ENCODE measurements at regions not wholly inside any gene's neighbourhood (a gene's known extent, or its start where the extent isn't known, plus 50 kb on each side); places are given as distances from the start of the nearest gene placed in this dataset.
"Not testable (repeated sequence)": the region's sequence is repeated elsewhere in the genome, so short reads cannot be mapped to it uniquely, and the experiment has no call there.

- Mint-ChIP-seq H3K36me3 (ENCODE audit: low read depth) (no peaks in the 10 kb centered on the region), H3K27me3 (peaks cover 14% of the 10 kb centered on the region), H3K4me3 (no peak overlapping the region), H3K4me1 (peaks cover 9% of the 10 kb centered on the region), H3K9me3 (no peaks in the 10 kb centered on the region), H3K27ac (no peak overlapping the region)
- intact Hi-C loops (cut with micrococcal nuclease) = no loop called here
- no peak for DNase-seq
These were observed 266.1 kb downstream of the ADGRD1 start for GRCh38 chr12:131219670-131220330.

- peaks cover 9% of the 10 kb centered on the region for H3K4me1 Mint-ChIP-seq
- peaks cover 14% of the 10 kb centered on the region for H3K27me3 Mint-ChIP-seq
- intact Hi-C loops (cut with micrococcal nuclease) = no loop called here
- no peaks in the 10 kb centered on the region for H3K9me3 Mint-ChIP-seq
- H3K36me3 Mint-ChIP-seq (ENCODE audit: low read depth) = no peaks in the 10 kb centered on the region
- no peak for DNase-seq
- no peak overlapping the region for H3K4me3 Mint-ChIP-seq
- H3K27ac Mint-ChIP-seq = no peak overlapping the region
These were observed 266.6 kb downstream of the ADGRD1 start for GRCh38 chr12:131220331-131220685.

GRCh38 chr12:131221061-131221956 lies 267.6 kb downstream of the ADGRD1 start:
- Mint-ChIP-seq H3K9me3 (no peaks in the 10 kb centered on the region), H3K4me3 (no peak overlapping the region), H3K4me1 (peaks cover 9% of the 10 kb centered on the region), H3K27me3 (peaks cover 14% of the 10 kb centered on the region), H3K27ac (no peak overlapping the region), H3K36me3 (ENCODE audit: low read depth) (no peaks in the 10 kb centered on the region)
- DNase-seq = no peak
- intact Hi-C loops (cut with micrococcal nuclease) = no loop called here

GRCh38 chr12:131221957-131222328 lies 268.2 kb downstream of the ADGRD1 start:
- Mint-ChIP-seq H3K27ac (no peak overlapping the region), H3K4me1 (peaks cover 8% of the 10 kb centered on the region), H3K27me3 (peaks cover 14% of the 10 kb centered on the region), H3K4me3 (no peak overlapping the region), H3K9me3 (no peaks in the 10 kb centered on the region), H3K36me3 (ENCODE audit: low read depth) (no peaks in the 10 kb centered on the region)
- intact Hi-C loops (cut with micrococcal nuclease) = no loop called here
- DNase-seq = no peak

GRCh38 chr12:131222329-131223139 lies 268.8 kb downstream of the ADGRD1 start:
- Mint-ChIP-seq H3K27me3 (peaks cover 8% of the 10 kb centered on the region), H3K9me3 (no peaks in the 10 kb centered on the region), H3K4me3 (no peak overlapping the region), H3K36me3 (ENCODE audit: low read depth) (no peaks in the 10 kb centered on the region), H3K27ac (no peak overlapping the region), H3K4me1 (peaks cover 6% of the 10 kb centered on the region)
- DNase-seq = peak; percentile 62
- intact Hi-C loops (cut with micrococcal nuclease) = no loop called here

GRCh38 chr12:131223171-131223761 lies 269.6 kb downstream of the ADGRD1 start:
- intact Hi-C loops (cut with micrococcal nuclease) = no loop called here
- DNase-seq = no peak
- Mint-ChIP-seq H3K4me1 (peaks cover 6% of the 10 kb centered on the region), H3K27ac (no peak overlapping the region), H3K4me3 (no peak overlapping the region), H3K27me3 (peaks cover 4% of the 10 kb centered on the region), H3K9me3 (no peaks in the 10 kb centered on the region), H3K36me3 (ENCODE audit: low read depth) (no peaks in the 10 kb centered on the region)

- peaks cover 3% of the 10 kb centered on the region for H3K27me3 Mint-ChIP-seq
- no peak for DNase-seq
- H3K4me1 Mint-ChIP-seq = peaks cover 6% of the 10 kb centered on the region
- intact Hi-C loops (cut with micrococcal nuclease) = no loop called here
- no peaks in the 10 kb centered on the region for H3K9me3 Mint-ChIP-seq
- H3K4me3 Mint-ChIP-seq = no peak overlapping the region
- H3K36me3 Mint-ChIP-seq (ENCODE audit: low read depth) = no peaks in the 10 kb centered on the region
- no peak overlapping the region for H3K27ac Mint-ChIP-seq
These were observed 270.1 kb downstream of the ADGRD1 start for GRCh38 chr12:131223791-131224225.

GRCh38 chr12:131224226-131225065 lies 270.7 kb downstream of the ADGRD1 start:
- DNase-seq; H3K9me3 Mint-ChIP-seq; H3K27ac Mint-ChIP-seq; H3K4me3 Mint-ChIP-seq; H3K4me1 Mint-ChIP-seq; H3K27me3 Mint-ChIP-seq; H3K36me3 Mint-ChIP-seq (ENCODE audit: low read depth); intact Hi-C loops (cut with micrococcal nuclease): not testable (repeated sequence)

GRCh38 chr12:131225066-131225380 lies 271.3 kb downstream of the ADGRD1 start:
- DNase-seq; intact Hi-C loops (cut with micrococcal nuclease); H3K4me3 Mint-ChIP-seq; H3K27ac Mint-ChIP-seq; H3K27me3 Mint-ChIP-seq; H3K36me3 Mint-ChIP-seq (ENCODE audit: low read depth); H3K9me3 Mint-ChIP-seq; H3K4me1 Mint-ChIP-seq: not testable (repeated sequence)

GRCh38 chr12:131226345-131227265 lies 272.9 kb downstream of the ADGRD1 start:
- H3K4me3 Mint-ChIP-seq = no peak overlapping the region
- H3K4me1 Mint-ChIP-seq = peaks cover 8% of the 10 kb centered on the region
- no peaks in the 10 kb centered on the region for H3K9me3 Mint-ChIP-seq
- intact Hi-C loops (cut with micrococcal nuclease) = no loop called here
- no peak for DNase-seq
- H3K27me3 Mint-ChIP-seq = peaks cover 3% of the 10 kb centered on the region
- no peak overlapping the region for H3K27ac Mint-ChIP-seq
- H3K36me3 Mint-ChIP-seq (ENCODE audit: low read depth) = no peaks in the 10 kb centered on the region

GRCh38 chr12:131227641-131228040 lies 273.9 kb downstream of the ADGRD1 start:
- H3K27ac Mint-ChIP-seq; H3K4me1 Mint-ChIP-seq; DNase-seq; H3K9me3 Mint-ChIP-seq; H3K36me3 Mint-ChIP-seq (ENCODE audit: low read depth); H3K27me3 Mint-ChIP-seq; H3K4me3 Mint-ChIP-seq; intact Hi-C loops (cut with micrococcal nuclease): not testable (repeated sequence)

- H3K4me3 Mint-ChIP-seq; DNase-seq; H3K9me3 Mint-ChIP-seq; H3K36me3 Mint-ChIP-seq (ENCODE audit: low read depth); H3K27ac Mint-ChIP-seq; H3K27me3 Mint-ChIP-seq; intact Hi-C loops (cut with micrococcal nuclease); H3K4me1 Mint-ChIP-seq: not testable (repeated sequence)
These were observed 275.3 kb downstream of the ADGRD1 start for GRCh38 chr12:131229079-131229425.
